ENCODE measurements at regions not wholly inside any gene's neighbourhood (a gene's known extent, or its start where the extent isn't known, plus 50 kb on each side); places are given as distances from the start of the nearest gene placed in this dataset.
A peak's percentile ranks its signal among the peaks of the same experiment; 100 is the strongest.
"Not testable (repeated sequence)": the region's sequence is repeated elsewhere in the genome, so short reads cannot be mapped to it uniquely, and the experiment has no call there.

- no peak for DNase-seq (ENCODE audit: low spot score)
These were observed 85.7 kb downstream of the SUCLG1 start for GRCh38 chr2:84373391-84373790.

GRCh38 chr2:84362541-84362940 is 96.5 kb downstream of the SUCLG1 start:
- no peak for DNase-seq (ENCODE audit: low spot score)

- no peak for DNase-seq (ENCODE audit: low spot score)
These were observed 121.0 kb downstream of the SUCLG1 start for GRCh38 chr2:84338069-84338468.

- DNase-seq (ENCODE audit: low spot score): no peak
These were observed 131.3 kb downstream of the SUCLG1 start for GRCh38 chr2:84327645-84328249.

GRCh38 chr2:84326831-84327432 is 132.1 kb downstream of the SUCLG1 start:
- no peak for DNase-seq (ENCODE audit: low spot score)

- no peak for DNase-seq (ENCODE audit: low spot score)
These were observed 135.2 kb downstream of the SUCLG1 start for GRCh38 chr2:84323890-84324289.

- DNase-seq (ENCODE audit: low spot score): no peak
These were observed 138.1 kb downstream of the SUCLG1 start for GRCh38 chr2:84320940-84321339.

- no peak for DNase-seq (ENCODE audit: low spot score)
These were observed 139.5 kb downstream of the SUCLG1 start for GRCh38 chr2:84319581-84319980.

GRCh38 chr2:84317135-84317534 is 141.9 kb downstream of the SUCLG1 start:
- DNase-seq (ENCODE audit: low spot score): no peak

- peak; percentile 41 for DNase-seq (ENCODE audit: low spot score)
These were observed 144.2 kb downstream of the SUCLG1 start for GRCh38 chr2:84314901-84315330.

GRCh38 chr2:84314250-84314649 is 144.8 kb downstream of the SUCLG1 start:
- DNase-seq (ENCODE audit: low spot score): no peak

GRCh38 chr2:84309281-84309680 is 149.8 kb downstream of the SUCLG1 start:
- no peak for DNase-seq (ENCODE audit: low spot score)

- no peak for DNase-seq (ENCODE audit: low spot score)
These were observed 152.7 kb downstream of the SUCLG1 start for GRCh38 chr2:84306361-84306760.

- DNase-seq (ENCODE audit: low spot score): peak; percentile 13
These were observed 156.3 kb downstream of the SUCLG1 start for GRCh38 chr2:84302513-84303412.

GRCh38 chr2:84301717-84302116 is 157.4 kb downstream of the SUCLG1 start:
- no peak for DNase-seq (ENCODE audit: low spot score)

GRCh38 chr2:84300696-84301029 is 158.4 kb downstream of the SUCLG1 start:
- no peak for DNase-seq (ENCODE audit: low spot score)

- not testable (repeated sequence) for DNase-seq (ENCODE audit: low spot score)
These were observed 158.9 kb downstream of the SUCLG1 start for GRCh38 chr2:84300001-84300695.

- no peak for DNase-seq (ENCODE audit: low spot score)
These were observed 159.8 kb downstream of the SUCLG1 start for GRCh38 chr2:84299211-84299775.

- DNase-seq (ENCODE audit: low spot score): no peak
These were observed 161.9 kb downstream of the SUCLG1 start for GRCh38 chr2:84297155-84297554.

- no peak for DNase-seq (ENCODE audit: low spot score)
These were observed 165.2 kb downstream of the SUCLG1 start for GRCh38 chr2:84293791-84294380.

GRCh38 chr2:84292545-84292944 is 166.5 kb downstream of the SUCLG1 start:
- no peak for DNase-seq (ENCODE audit: low spot score)

GRCh38 chr2:84290537-84290936 is 168.5 kb downstream of the SUCLG1 start:
- no peak for DNase-seq (ENCODE audit: low spot score)
